Gastroesophageal sphincter (tissue), 4 donors: ENCODE measurements at regions not wholly inside any gene's neighbourhood (a gene's known extent, or its start where the extent isn't known, plus 50 kb on each side); places are given as distances from the start of the nearest gene placed in this dataset.

ENCODE experiments used
- ATAC-seq: fragments of 150-250 bp; one replicate; pipeline ENCODE4 v1.9.1; 2016; ENCODE audit warnings: mild to moderate bottlenecking, moderate library complexity
- H3K27ac ChIP-seq, 4 donors: fragments of 200-600 bp; sonication (generic) in 3 of 4; 1 replicate in 3 of 4; 2 replicates in 1 of 4; pipeline ENCODE4 v1.5.1; 2016 to 2019
- H3K27me3 ChIP-seq: fragments of 200-600 bp; sonication (generic); one replicate; pipeline ENCODE4 v1.5.1; 2019
- H3K36me3 ChIP-seq, 2 donors: fragments of 200-600 bp; sonication (generic); one replicate each; pipeline ENCODE4 v1.5.1; 2019; ENCODE audit warnings: control low read depth in 1 of 2
- H3K4me1 ChIP-seq, 3 donors: fragments of 200-600 bp; sonication (generic); 1 replicate in 2 of 3; 2 replicates in 1 of 3; pipeline ENCODE4 v1.5.1; 2016 to 2019; ENCODE audit warnings: control low read depth in 2 of 3
- H3K4me3 ChIP-seq, 2 donors: fragments of 200-600 bp; sonication (generic); one replicate each; pipeline ENCODE4 v1.5.1; 2019; ENCODE audit warnings: mild to moderate bottlenecking in 1 of 2, moderate library complexity in 1 of 2
- H3K9me3 ChIP-seq, 3 donors: fragments of 200-600 bp; sonication (generic); one replicate each; pipeline ENCODE4 v1.5.1; 2017 to 2019; ENCODE audit warnings: control low read depth in 2 of 3
- CTCF ChIP-seq, 4 experiments: fragments of 200-600 bp in 2 of 4; fragments of 450-650 bp in 2 of 4; sonication (generic) in 1 of 4; IDR thresholded peaks; one replicate each; pipeline ENCODE4 v1.5.1; 2017 to 2019; ENCODE audit warnings: antibody characterized with exemption in 4 of 4, mild to moderate bottlenecking in 2 of 4, moderate library complexity in 2 of 4
- EP300 ChIP-seq: sonication (generic); formaldehyde crosslinking; IDR thresholded peaks from one replicate; pipeline ENCODE4 v1.6.1; 2017; ENCODE audit warnings: antibody characterized with exemption, mild to moderate bottlenecking
- POLR2A ChIP-seq, 2 donors: fragments of 450-650 bp; IDR thresholded peaks; one replicate each; pipeline ENCODE4 v1.6.1; 2017; ENCODE audit warnings: antibody characterized with exemption in 2 of 2, mild to moderate bottlenecking in 2 of 2, moderate library complexity in 1 of 2
- POLR2AphosphoS5 ChIP-seq: sonication (generic); formaldehyde crosslinking; IDR thresholded peaks from one replicate; pipeline ENCODE4 v1.6.1; 2017; ENCODE audit warnings: antibody characterized with exemption
- WGBS, 2 donors: methylation state at CpG; one replicate each; pipeline ENCODE4 v1.1.5; 2018; ENCODE audit warnings: low coverage in 1 of 2; 5-methylcytosine and 5-hydroxymethylcytosine counted together

- no peak for ATAC-seq
- Histone ChIP-seq H3K4me1 (no peaks in the 10 kb centered on the region), H3K4me3 (no peak overlapping the region), H3K27me3 (no peaks in the 10 kb centered on the region), H3K27ac (no peak overlapping the region), H3K9me3 (no peaks in the 10 kb centered on the region), H3K36me3 (no peaks in the 10 kb centered on the region)
- TF ChIP-seq POLR2A (IDR thresholded peaks at IDR 0.05) = no peak
- TF ChIP-seq CTCF (IDR thresholded peaks at IDR 0.05) = no peak
- no peak for TF ChIP-seq EP300
- TF ChIP-seq POLR2AphosphoS5 = no peak
- 80 to 98% methylated on average over 4 to 5 of the region's 5 CpGs for WGBS, 2 donors
Observed at GRCh38 chr18:10314066-10314465, 140.4 kb upstream of the APCDD1 start.

- 100% methylated on average over 1 of the region's 1 CpG for WGBS, 2 donors
- H3K4me1 ChIP-seq = no peaks in the 10 kb centered on the region
- no peaks in the 10 kb centered on the region for H3K27me3 ChIP-seq
- ATAC-seq = no peak
- H3K4me3 ChIP-seq = no peak overlapping the region
- no peak overlapping the region for H3K27ac ChIP-seq
- no peaks in the 10 kb centered on the region for H3K36me3 ChIP-seq
- TF ChIP-seq CTCF (IDR thresholded peaks at IDR 0.05) (no peak), POLR2A (IDR thresholded peaks at IDR 0.05) (no peak)
- H3K9me3 ChIP-seq = no peaks in the 10 kb centered on the region
Observed at GRCh38 chr18:10315522-10315921, 138.9 kb upstream of the APCDD1 start.

GRCh38 chr18:10316778-10317177 lies 137.7 kb upstream of the APCDD1 start:
- no peak overlapping the region for H3K4me3 ChIP-seq
- WGBS, 2 donors = 90 to 100% methylated on average over 2 of the region's 7 CpGs
- H3K27me3 ChIP-seq = no peaks in the 10 kb centered on the region
- no peak for TF ChIP-seq CTCF (IDR thresholded peaks at IDR 0.05)
- TF ChIP-seq POLR2A (IDR thresholded peaks at IDR 0.05) = no peak
- TF ChIP-seq POLR2AphosphoS5 = no peak
- TF ChIP-seq EP300 = no peak
- no peak for ATAC-seq
- no peaks in the 10 kb centered on the region for H3K4me1 ChIP-seq
- H3K36me3 ChIP-seq = no peaks in the 10 kb centered on the region
- no peak overlapping the region for H3K27ac ChIP-seq
- no peaks in the 10 kb centered on the region for H3K9me3 ChIP-seq

- ATAC-seq = no peak
- no peaks in the 10 kb centered on the region for H3K4me1 ChIP-seq
- 82 to 86% methylated on average over 4 to 6 of the region's 6 CpGs for WGBS, 2 donors
Observed at GRCh38 chr18:10317864-10318690, 136.4 kb upstream of the APCDD1 start.

More at GRCh38 chr18:10317864-10318690, 136.4 kb upstream of the APCDD1 start:
- Histone ChIP-seq H3K4me3 (no peak overlapping the region), H3K27me3 (no peaks in the 10 kb centered on the region), H3K9me3 (no peaks in the 10 kb centered on the region), H3K27ac (no peak overlapping the region), H3K36me3 (no peaks in the 10 kb centered on the region)
- no peak for TF ChIP-seq CTCF (IDR thresholded peaks at IDR 0.05)
- no peak for TF ChIP-seq POLR2AphosphoS5
- no peak for TF ChIP-seq POLR2A (IDR thresholded peaks at IDR 0.05)
- no peak for TF ChIP-seq EP300
